ENCODE measurements at regions not wholly inside any gene's neighbourhood (a gene's known extent, or its start where the extent isn't known, plus 50 kb on each side); places are given as distances from the start of the nearest gene placed in this dataset.
"Not testable (repeated sequence)": the region's sequence is repeated elsewhere in the genome, so short reads cannot be mapped to it uniquely, and the experiment has no call there.

GRCh38 chr4:9076486-9076885 lies 93.7 kb upstream of the FAM90A26 start:
- not testable (repeated sequence) for FAIRE-seq; H2AFZ ChIP-seq (ENCODE audit: low read depth, low read length); H3K27ac Mint-ChIP-seq (ENCODE audit: unreplicated experiment); DNase-seq (ENCODE audit: low read depth); H3K79me2 ChIP-seq (ENCODE audit: insufficient read depth, low read length); H3K9ac ChIP-seq (ENCODE audit: low read length); H3K27me3 ChIP-seq (ENCODE audit: insufficient read depth, low read length); H3K4me1 Mint-ChIP-seq (ENCODE audit: low read depth, unreplicated experiment); H3K27me3 Mint-ChIP-seq (ENCODE audit: low read depth, unreplicated experiment); H3K27ac ChIP-seq (ENCODE audit: low read depth, low read length); H3K36me3 ChIP-seq (ENCODE audit: insufficient read depth, low read length); H4K20me1 ChIP-seq (ENCODE audit: insufficient read depth, low read length); H3K4me3 Mint-ChIP-seq (ENCODE audit: unreplicated experiment); H3K4me2 ChIP-seq (ENCODE audit: low read length); H3K9me3 ChIP-seq (ENCODE audit: insufficient read depth, low read depth, low read length); H3K9me3 Mint-ChIP-seq (ENCODE audit: unreplicated experiment); H3K36me3 Mint-ChIP-seq (ENCODE audit: low read depth, unreplicated experiment); H3K4me3 ChIP-seq (ENCODE audit: insufficient read depth, low read depth, low read length); H3K4me1 ChIP-seq (ENCODE audit: insufficient read depth, low read length)

- FAIRE-seq; DNase-seq (ENCODE audit: low read depth); H3K36me3 Mint-ChIP-seq (ENCODE audit: low read depth, unreplicated experiment); H3K4me1 Mint-ChIP-seq (ENCODE audit: low read depth, unreplicated experiment); H3K4me1 ChIP-seq (ENCODE audit: insufficient read depth, low read length); H3K27ac ChIP-seq (ENCODE audit: low read depth, low read length); H3K4me3 ChIP-seq (ENCODE audit: insufficient read depth, low read depth, low read length); H3K27me3 ChIP-seq (ENCODE audit: insufficient read depth, low read length); H2AFZ ChIP-seq (ENCODE audit: low read depth, low read length); H3K9me3 ChIP-seq (ENCODE audit: insufficient read depth, low read depth, low read length); H3K27ac Mint-ChIP-seq (ENCODE audit: unreplicated experiment); H3K9me3 Mint-ChIP-seq (ENCODE audit: unreplicated experiment); H3K4me2 ChIP-seq (ENCODE audit: low read length); H3K79me2 ChIP-seq (ENCODE audit: insufficient read depth, low read length); H3K27me3 Mint-ChIP-seq (ENCODE audit: low read depth, unreplicated experiment); H3K4me3 Mint-ChIP-seq (ENCODE audit: unreplicated experiment); H3K36me3 ChIP-seq (ENCODE audit: insufficient read depth, low read length); H4K20me1 ChIP-seq (ENCODE audit: insufficient read depth, low read length); H3K9ac ChIP-seq (ENCODE audit: low read length): not testable (repeated sequence)
Observed at GRCh38 chr4:9073371-9073770, 96.8 kb upstream of the FAM90A26 start.

GRCh38 chr4:9072521-9073220 lies 97.5 kb upstream of the FAM90A26 start:
- H3K9ac ChIP-seq (ENCODE audit: low read length); H3K4me2 ChIP-seq (ENCODE audit: low read length); H4K20me1 ChIP-seq (ENCODE audit: insufficient read depth, low read length); H3K27ac ChIP-seq (ENCODE audit: low read depth, low read length); FAIRE-seq; H3K4me1 Mint-ChIP-seq (ENCODE audit: low read depth, unreplicated experiment); H3K27me3 ChIP-seq (ENCODE audit: insufficient read depth, low read length); H3K9me3 ChIP-seq (ENCODE audit: insufficient read depth, low read depth, low read length); H3K36me3 ChIP-seq (ENCODE audit: insufficient read depth, low read length); H3K27ac Mint-ChIP-seq (ENCODE audit: unreplicated experiment); H3K4me3 ChIP-seq (ENCODE audit: insufficient read depth, low read depth, low read length); H3K4me3 Mint-ChIP-seq (ENCODE audit: unreplicated experiment); H3K9me3 Mint-ChIP-seq (ENCODE audit: unreplicated experiment); H2AFZ ChIP-seq (ENCODE audit: low read depth, low read length); H3K36me3 Mint-ChIP-seq (ENCODE audit: low read depth, unreplicated experiment); H3K27me3 Mint-ChIP-seq (ENCODE audit: low read depth, unreplicated experiment); H3K4me1 ChIP-seq (ENCODE audit: insufficient read depth, low read length); H3K79me2 ChIP-seq (ENCODE audit: insufficient read depth, low read length); DNase-seq (ENCODE audit: low read depth): not testable (repeated sequence)

GRCh38 chr4:9067923-9068322 lies 102.3 kb upstream of the FAM90A26 start:
- not testable (repeated sequence) for H3K4me2 ChIP-seq (ENCODE audit: low read length); H3K4me3 Mint-ChIP-seq (ENCODE audit: unreplicated experiment); H3K27me3 Mint-ChIP-seq (ENCODE audit: low read depth, unreplicated experiment); H3K4me1 Mint-ChIP-seq (ENCODE audit: low read depth, unreplicated experiment); H3K4me3 ChIP-seq (ENCODE audit: insufficient read depth, low read depth, low read length); DNase-seq (ENCODE audit: low read depth); H3K4me1 ChIP-seq (ENCODE audit: insufficient read depth, low read length); H3K79me2 ChIP-seq (ENCODE audit: insufficient read depth, low read length); H3K36me3 Mint-ChIP-seq (ENCODE audit: low read depth, unreplicated experiment); H3K27ac ChIP-seq (ENCODE audit: low read depth, low read length); H2AFZ ChIP-seq (ENCODE audit: low read depth, low read length); H3K36me3 ChIP-seq (ENCODE audit: insufficient read depth, low read length); H3K9me3 ChIP-seq (ENCODE audit: insufficient read depth, low read depth, low read length); FAIRE-seq; H3K9ac ChIP-seq (ENCODE audit: low read length); H4K20me1 ChIP-seq (ENCODE audit: insufficient read depth, low read length); H3K27ac Mint-ChIP-seq (ENCODE audit: unreplicated experiment); H3K27me3 ChIP-seq (ENCODE audit: insufficient read depth, low read length)
- peaks cover 13% of the 10 kb centered on the region for H3K9me3 Mint-ChIP-seq (ENCODE audit: unreplicated experiment)

GRCh38 chr4:9063612-9064011 lies 106.6 kb upstream of the FAM90A26 start:
- not testable (repeated sequence) for H3K9me3 ChIP-seq (ENCODE audit: insufficient read depth, low read depth, low read length); H3K4me1 ChIP-seq (ENCODE audit: insufficient read depth, low read length); H3K9ac ChIP-seq (ENCODE audit: low read length); H3K4me1 Mint-ChIP-seq (ENCODE audit: low read depth, unreplicated experiment); H3K4me3 ChIP-seq (ENCODE audit: insufficient read depth, low read depth, low read length); H3K36me3 ChIP-seq (ENCODE audit: insufficient read depth, low read length); H3K4me2 ChIP-seq (ENCODE audit: low read length); H4K20me1 ChIP-seq (ENCODE audit: insufficient read depth, low read length); H3K4me3 Mint-ChIP-seq (ENCODE audit: unreplicated experiment); H3K27me3 ChIP-seq (ENCODE audit: insufficient read depth, low read length); FAIRE-seq; H3K27ac ChIP-seq (ENCODE audit: low read depth, low read length); H3K79me2 ChIP-seq (ENCODE audit: insufficient read depth, low read length); DNase-seq (ENCODE audit: low read depth); H3K36me3 Mint-ChIP-seq (ENCODE audit: low read depth, unreplicated experiment); H3K27me3 Mint-ChIP-seq (ENCODE audit: low read depth, unreplicated experiment); H2AFZ ChIP-seq (ENCODE audit: low read depth, low read length); H3K27ac Mint-ChIP-seq (ENCODE audit: unreplicated experiment)
- H3K9me3 Mint-ChIP-seq (ENCODE audit: unreplicated experiment), result peaks cover 13% of the 10 kb centered on the region

GRCh38 chr4:9024866-9025265 lies 145.3 kb upstream of the FAM90A26 start:
- not testable (repeated sequence) for FAIRE-seq

More at GRCh38 chr4:9024866-9025265, 145.3 kb upstream of the FAM90A26 start:
- not testable (repeated sequence) for H3K4me2 ChIP-seq (ENCODE audit: low read length); H3K4me1 ChIP-seq (ENCODE audit: insufficient read depth, low read length); H4K20me1 ChIP-seq (ENCODE audit: insufficient read depth, low read length); H3K9ac ChIP-seq (ENCODE audit: low read length); H3K27me3 ChIP-seq (ENCODE audit: insufficient read depth, low read length); H3K4me3 Mint-ChIP-seq (ENCODE audit: unreplicated experiment); H3K4me1 Mint-ChIP-seq (ENCODE audit: low read depth, unreplicated experiment); H3K9me3 ChIP-seq (ENCODE audit: insufficient read depth, low read depth, low read length); H3K27ac ChIP-seq (ENCODE audit: low read depth, low read length); H3K27ac Mint-ChIP-seq (ENCODE audit: unreplicated experiment); H3K36me3 Mint-ChIP-seq (ENCODE audit: low read depth, unreplicated experiment); H3K4me3 ChIP-seq (ENCODE audit: insufficient read depth, low read depth, low read length); H3K79me2 ChIP-seq (ENCODE audit: insufficient read depth, low read length); H2AFZ ChIP-seq (ENCODE audit: low read depth, low read length); H3K9me3 Mint-ChIP-seq (ENCODE audit: unreplicated experiment); H3K36me3 ChIP-seq (ENCODE audit: insufficient read depth, low read length); DNase-seq (ENCODE audit: low read depth)
- peaks cover 16% of the 10 kb centered on the region for H3K27me3 Mint-ChIP-seq (ENCODE audit: low read depth, unreplicated experiment)

Data from astrocyte (in vitro differentiated cells and primary cell).